SK-N-MC (cell line): ENCODE measurements at regions not wholly inside any gene's neighbourhood (a gene's known extent, or its start where the extent isn't known, plus 50 kb on each side); places are given as distances from the start of the nearest gene placed in this dataset.

Experiments used
- DNase-seq: peaks from one replicate; pipeline ENCODE4 v3.0.0-alpha.2; 2011; ENCODE audit warnings: low read depth, low spot score
- H3K27ac ChIP-seq: fragments of 200-600 bp; sonication (generic); 2 replicates; pipeline ENCODE4 v1.5.1; 2016; ENCODE audit warnings: mixed run types
- H3K36me3 ChIP-seq: fragments of 200-600 bp; sonication (generic); 2 replicates; pipeline ENCODE4 v1.6.1; 2017; ENCODE audit warnings: antibody characterized with exemption, low read length, mixed read lengths; ENCODE audit not compliant: insufficient read depth
- H3K4me3 ChIP-seq: fragments of 200-600 bp; sonication (generic); 2 replicates; pipeline ENCODE4 v1.5.1; 2016
- H3K9ac ChIP-seq: fragments of 200-600 bp; sonication (generic); 2 replicates; pipeline ENCODE4 v1.8.0; 2017; ENCODE audit warnings: mixed run types, mixed read lengths; ENCODE audit not compliant: insufficient read length
- H3K9me3 ChIP-seq: fragments of 200-600 bp; sonication (generic); 2 replicates; pipeline ENCODE4 v1.6.1; 2017; ENCODE audit warnings: low read depth, mild to moderate bottlenecking, antibody characterized with exemption, low read length, moderate library complexity, mixed read lengths
- EZH2 ChIP-seq: fragments of 200-600 bp; sonication (generic); IDR thresholded peaks from one replicate; pipeline ENCODE4 v1.6.1; 2017; ENCODE audit warnings: antibody characterized with exemption
- FOXP2 ChIP-seq: optimal IDR thresholded peaks from 2 replicates; pipeline ENCODE3; 2011; ENCODE audit warnings: mild to moderate bottlenecking, moderate library complexity; ENCODE audit not compliant: insufficient read depth; ENCODE audit errors: extremely low read length, control extremely low read depth
- POLR2AphosphoS5 ChIP-seq: IDR thresholded peaks from 2 replicates; pipeline ENCODE4 v1.6.1; 2012; ENCODE audit warnings: mild to moderate bottlenecking, low read depth, low read length, borderline replicate concordance

GRCh38 chr9:82535432-82535998, 527.4 kb downstream of the RASEF start:
- no peaks in the 10 kb centered on the region for H3K9me3 ChIP-seq
- no peak for DNase-seq
- H3K9ac ChIP-seq = no peak overlapping the region
- no peak for TF ChIP-seq EZH2
- no peak for TF ChIP-seq FOXP2
- TF ChIP-seq POLR2AphosphoS5 = no peak
- H3K4me3 ChIP-seq = no peak overlapping the region
- H3K27ac ChIP-seq = no peak overlapping the region
- no peaks in the 10 kb centered on the region for H3K36me3 ChIP-seq

DNA sequence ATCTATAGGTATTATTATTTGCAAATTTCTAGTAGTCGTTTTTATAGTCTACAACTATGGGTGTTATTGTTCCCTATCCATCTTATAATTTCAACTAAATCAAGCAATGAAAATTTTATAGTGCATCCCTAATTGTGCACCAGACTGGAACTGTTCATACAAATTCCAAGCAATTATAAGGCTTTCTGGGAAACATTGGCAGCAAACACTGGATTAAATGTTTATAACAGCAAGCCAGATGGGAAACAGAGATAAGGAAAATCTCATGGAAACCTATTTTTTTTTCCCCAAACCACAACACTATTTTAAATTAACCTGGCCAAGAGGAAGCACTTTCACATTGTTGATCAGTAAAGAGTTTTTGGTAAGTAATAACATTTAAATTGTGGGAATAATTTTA, 524.3 kb downstream of the RASEF start:
- Histone ChIP-seq H3K9ac (no peak overlapping the region), H3K9me3 (no peaks in the 10 kb centered on the region), H3K27ac (no peak overlapping the region), H3K4me3 (no peak overlapping the region), H3K36me3 (no peaks in the 10 kb centered on the region)
- DNase-seq = no peak
- no peak for TF ChIP-seq POLR2AphosphoS5

DNA sequence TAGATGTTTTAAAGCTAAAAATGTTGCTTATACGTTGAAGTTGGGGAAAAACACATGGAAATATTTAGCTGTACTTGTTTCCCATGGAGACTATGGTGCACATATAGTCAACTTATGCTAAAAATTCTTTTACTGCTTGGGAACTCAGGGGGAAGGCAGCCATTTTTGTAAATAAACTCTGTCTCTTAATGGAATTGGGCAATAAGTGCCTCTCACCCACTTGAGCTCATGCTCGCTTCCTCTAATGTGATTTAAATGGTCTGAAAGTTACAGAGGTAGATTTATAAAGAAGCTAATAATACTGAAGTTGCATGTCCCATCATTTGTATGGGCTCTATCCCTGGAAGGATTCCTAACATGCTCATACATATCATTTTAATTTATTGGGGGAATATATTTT, 523.8 kb downstream of the RASEF start:
- Histone ChIP-seq H3K27ac (no peak overlapping the region), H3K36me3 (no peaks in the 10 kb centered on the region), H3K9me3 (no peaks in the 10 kb centered on the region), H3K9ac (no peak overlapping the region), H3K4me3 (no peak overlapping the region)
- TF ChIP-seq POLR2AphosphoS5 (no peak), EZH2 (no peak), FOXP2 (no peak)
- DNase-seq = no peak

GRCh38 chr9:82539856-82540579, 522.9 kb downstream of the RASEF start:
- Histone ChIP-seq H3K9ac (no peak overlapping the region), H3K9me3 (no peaks in the 10 kb centered on the region), H3K27ac (no peak overlapping the region), H3K36me3 (no peaks in the 10 kb centered on the region), H3K4me3 (no peak overlapping the region)
- TF ChIP-seq FOXP2 (no peak), POLR2AphosphoS5 (no peak), EZH2 (no peak)
- no peak for DNase-seq

- no peak overlapping the region for H3K27ac ChIP-seq
- TF ChIP-seq EZH2 = no peak
Measured at GRCh38 chr9:82543726-82544125, 519.2 kb downstream of the RASEF start.

GRCh38 chr9:82546136-82546535, 516.8 kb downstream of the RASEF start:
- DNase-seq = no peak
- TF ChIP-seq EZH2 = no peak
- no peak for TF ChIP-seq POLR2AphosphoS5
- no peak for TF ChIP-seq FOXP2
- no peak overlapping the region for H3K27ac ChIP-seq

More at GRCh38 chr9:82543726-82544125, 519.2 kb downstream of the RASEF start:
- DNase-seq = no peak
- no peak overlapping the region for H3K9ac ChIP-seq
- H3K4me3 ChIP-seq = no peak overlapping the region
- no peaks in the 10 kb centered on the region for H3K36me3 ChIP-seq
- no peaks in the 10 kb centered on the region for H3K9me3 ChIP-seq

GRCh38 chr9:82547995-82548394, 514.9 kb downstream of the RASEF start:
- Histone ChIP-seq H3K27ac (no peak overlapping the region), H3K9ac (no peak overlapping the region), H3K36me3 (no peaks in the 10 kb centered on the region), H3K9me3 (no peaks in the 10 kb centered on the region), H3K4me3 (no peak overlapping the region)
- no peak for DNase-seq
- TF ChIP-seq FOXP2 (no peak), POLR2AphosphoS5 (no peak), EZH2 (no peak)

More at GRCh38 chr9:82546136-82546535, 516.8 kb downstream of the RASEF start:
- no peaks in the 10 kb centered on the region for H3K36me3 ChIP-seq
- no peak overlapping the region for H3K4me3 ChIP-seq
- H3K9me3 ChIP-seq = no peaks in the 10 kb centered on the region
- no peak overlapping the region for H3K9ac ChIP-seq

GRCh38 chr9:82549174-82549821, 513.6 kb downstream of the RASEF start:
- DNase-seq = no peak
- H3K27ac ChIP-seq = no peak overlapping the region
- H3K36me3 ChIP-seq = no peaks in the 10 kb centered on the region
- TF ChIP-seq POLR2AphosphoS5 = no peak
- TF ChIP-seq EZH2 = no peak
- TF ChIP-seq FOXP2 = no peak
- H3K4me3 ChIP-seq = no peak overlapping the region
- H3K9ac ChIP-seq = no peak overlapping the region
- no peaks in the 10 kb centered on the region for H3K9me3 ChIP-seq

DNA sequence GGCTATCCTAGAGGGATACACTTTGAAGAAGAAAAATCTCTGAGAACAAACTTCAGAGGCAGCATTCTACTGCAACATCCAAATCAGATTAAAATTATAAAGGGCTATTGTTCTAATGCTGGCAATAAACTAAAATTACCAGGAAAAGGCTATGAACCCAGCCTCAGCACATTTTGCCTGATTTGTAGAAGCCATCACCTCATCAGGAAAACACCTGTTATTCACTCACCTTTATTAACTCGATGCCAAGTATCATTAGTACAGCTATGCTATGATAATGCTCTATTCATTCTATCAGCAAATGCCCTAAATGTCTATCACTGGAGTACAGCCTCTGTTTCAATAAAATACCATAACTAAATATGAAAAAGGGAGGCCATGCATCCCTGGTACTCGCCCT, 510.2 kb downstream of the RASEF start:
- no peaks in the 10 kb centered on the region for H3K9me3 ChIP-seq
- H3K27ac ChIP-seq = no peak overlapping the region
- no peaks in the 10 kb centered on the region for H3K36me3 ChIP-seq
- TF ChIP-seq EZH2 = no peak
- no peak for TF ChIP-seq FOXP2
- no peak for TF ChIP-seq POLR2AphosphoS5
- no peak for DNase-seq
- no peak overlapping the region for H3K4me3 ChIP-seq
- no peak overlapping the region for H3K9ac ChIP-seq
